Stimulated activated CD8-positive, alpha-beta memory T cell treated with anti-CD3 and anti-CD28 coated beads, Interleukin-15, amount 100 ng/mL, for 4 hours (primary cell): ENCODE measurements at regions not wholly inside any gene's neighbourhood (a gene's known extent, or its start where the extent isn't known, plus 50 kb on each side); places are given as distances from the start of the nearest gene placed in this dataset.
"Not testable (repeated sequence)": the region's sequence is repeated elsewhere in the genome, so short reads cannot be mapped to it uniquely, and the experiment has no call there.

ENCODE experiments used
- DNase-seq, 2 donors: peaks; one replicate each; pipeline ENCODE4 v3.0.0-alpha.2; 2020; ENCODE audit warnings: low read depth in 2 of 2

DNA sequence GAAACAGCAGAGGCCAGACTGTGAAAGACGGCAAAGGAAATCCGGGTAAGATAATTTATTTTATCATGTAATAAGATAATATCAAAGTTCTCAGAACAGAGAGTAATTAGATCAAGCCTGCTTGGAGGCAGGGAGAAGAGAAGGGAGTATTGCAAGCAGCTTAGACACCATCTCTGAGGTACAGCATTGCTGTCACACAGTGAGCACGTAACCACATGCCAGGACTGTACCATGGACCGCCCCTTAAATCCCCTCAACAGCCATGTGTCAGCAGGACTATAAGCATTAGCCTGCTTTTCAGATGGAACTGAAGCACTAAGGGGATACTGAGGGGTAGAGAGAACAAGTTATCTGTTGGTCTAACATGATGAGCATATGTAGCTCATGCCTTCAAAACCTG lies 141.5 kb downstream of the C6orf118 start:
- no peak for DNase-seq

DNA sequence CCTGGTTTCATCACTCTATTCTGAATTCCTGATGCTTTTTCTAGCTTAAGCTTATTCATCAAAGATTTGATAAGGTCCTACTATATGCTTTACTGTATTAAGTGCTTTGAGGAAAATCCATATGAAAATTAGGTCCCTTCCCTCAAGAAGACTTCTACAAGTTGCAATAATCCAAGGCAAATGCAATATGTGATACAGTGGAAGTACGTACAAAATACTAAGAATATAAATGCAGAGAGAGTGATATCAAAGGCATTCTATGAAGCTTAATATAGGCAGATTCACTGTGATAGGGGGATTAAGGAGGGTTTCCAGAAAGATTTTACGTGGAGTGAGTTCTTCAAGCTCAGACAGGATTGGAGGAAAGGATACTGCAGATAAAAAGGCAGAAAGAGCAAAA lies 142.1 kb downstream of the C6orf118 start:
- no peak for DNase-seq

DNA sequence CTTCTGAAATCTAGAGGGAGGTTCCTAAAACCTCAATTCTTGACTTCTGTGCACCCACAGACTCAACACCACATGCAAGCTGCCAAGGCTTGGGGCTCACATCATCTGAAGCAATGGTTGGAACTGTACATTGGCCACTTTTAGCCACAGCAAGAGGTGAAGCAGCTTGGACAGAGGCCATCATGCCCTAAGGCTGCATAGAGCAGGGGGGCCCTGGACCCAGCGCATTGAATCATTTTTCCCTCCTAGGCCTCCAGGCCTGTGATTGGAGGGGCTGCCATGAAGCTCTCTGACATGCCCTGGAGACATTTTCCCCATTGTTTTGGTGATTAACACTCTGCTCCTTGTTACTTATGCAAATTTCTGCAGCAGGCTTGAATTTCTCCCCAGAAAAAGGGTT lies 145.9 kb downstream of the C6orf118 start:
- DNase-seq: no peak

DNA sequence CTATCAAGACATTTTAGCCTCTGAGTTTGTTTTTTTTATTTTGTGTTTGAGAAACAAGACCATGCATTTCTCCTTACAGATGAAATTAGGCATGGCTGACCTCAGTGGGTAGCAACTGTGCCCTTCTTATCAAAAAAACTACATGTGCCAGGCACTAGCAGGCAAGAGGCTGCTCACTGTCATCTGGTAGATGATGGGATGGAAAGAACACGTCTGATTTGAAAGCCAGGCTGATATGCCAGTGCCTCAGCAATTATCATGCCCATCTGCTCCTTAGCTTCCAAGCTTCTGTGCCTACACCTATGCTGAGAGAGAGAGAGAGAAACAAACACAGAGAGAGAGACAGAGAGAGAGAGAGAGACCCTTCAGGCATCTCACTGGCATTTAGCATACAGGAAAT lies 149.9 kb downstream of the C6orf118 start:
- no peak for DNase-seq

DNA sequence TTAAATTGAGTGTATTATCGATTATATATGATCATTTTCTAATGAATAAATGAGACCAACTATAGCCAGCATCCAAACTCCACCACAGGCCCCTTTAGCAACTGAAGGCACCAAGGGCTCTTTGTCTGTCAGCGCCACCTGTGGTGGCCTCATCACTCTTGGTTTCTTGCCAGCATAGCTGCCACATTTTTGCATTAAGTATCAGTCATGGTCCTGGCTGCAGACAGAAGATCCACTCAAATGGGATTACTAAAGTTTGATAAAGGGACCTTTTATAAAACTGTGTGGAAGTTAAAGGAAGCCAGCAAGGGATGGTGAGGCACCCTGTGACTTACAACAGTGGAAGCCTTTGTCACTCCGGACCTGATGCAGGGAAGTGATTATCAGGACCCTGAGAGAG lies 162.9 kb downstream of the C6orf118 start:
- DNase-seq: no peak

DNA sequence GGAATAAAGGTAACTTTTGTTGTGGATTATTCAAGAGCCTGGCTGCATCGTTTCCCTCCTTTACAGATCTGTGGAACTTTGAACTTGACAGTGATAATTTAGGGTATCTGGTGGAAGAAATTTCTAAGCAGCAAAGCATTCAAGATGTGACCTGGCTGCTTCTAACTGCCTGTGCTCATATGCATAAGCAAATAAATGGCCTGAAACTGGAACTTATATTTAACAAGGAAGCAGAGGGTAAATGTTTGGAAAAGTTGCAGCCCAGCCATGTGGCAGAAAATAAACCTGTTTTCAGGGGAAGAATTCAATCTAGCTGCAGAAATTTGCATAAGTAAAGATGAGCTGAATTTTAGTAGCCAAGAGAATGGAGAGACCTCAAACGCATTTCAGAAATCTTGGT lies 173.5 kb downstream of the C6orf118 start:
- no peak for DNase-seq

DNA sequence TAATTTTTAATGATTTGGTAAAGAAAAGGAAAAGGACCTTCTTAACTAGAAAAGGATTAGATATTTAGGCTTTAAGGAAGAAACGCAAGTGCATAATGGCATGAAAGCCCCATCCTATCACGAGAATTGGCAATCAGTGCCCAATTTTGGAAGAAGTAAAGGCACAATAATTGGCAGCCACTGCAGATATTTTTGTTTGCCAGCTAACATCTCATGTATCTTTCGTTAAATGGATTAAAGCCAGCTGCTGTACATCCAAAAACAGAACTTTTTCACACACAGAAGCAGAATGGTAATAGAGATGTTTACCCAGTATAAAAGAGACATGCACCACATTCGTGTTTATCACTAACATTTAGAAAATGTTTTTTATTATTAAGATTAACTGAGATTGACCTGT lies 180.3 kb downstream of the C6orf118 start:
- no peak for DNase-seq

DNA sequence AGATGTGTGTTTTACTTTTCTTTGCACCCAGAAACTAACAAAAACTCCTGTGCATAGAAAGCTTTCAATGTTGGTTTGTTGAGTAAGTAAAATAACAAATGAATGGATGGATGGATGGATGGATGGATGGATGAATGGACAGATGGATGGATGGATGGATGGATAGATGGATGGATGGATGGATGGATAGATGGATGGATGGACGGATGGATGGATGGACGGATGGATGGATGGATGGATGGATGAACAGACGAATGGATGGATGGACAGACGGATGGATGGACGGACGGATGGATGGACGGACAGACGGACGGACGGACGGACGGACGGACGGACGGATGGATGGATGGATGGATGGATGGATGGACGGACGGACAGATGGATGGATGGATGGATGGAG lies 181.7 kb downstream of the C6orf118 start:
- DNase-seq: not testable (repeated sequence)

DNA sequence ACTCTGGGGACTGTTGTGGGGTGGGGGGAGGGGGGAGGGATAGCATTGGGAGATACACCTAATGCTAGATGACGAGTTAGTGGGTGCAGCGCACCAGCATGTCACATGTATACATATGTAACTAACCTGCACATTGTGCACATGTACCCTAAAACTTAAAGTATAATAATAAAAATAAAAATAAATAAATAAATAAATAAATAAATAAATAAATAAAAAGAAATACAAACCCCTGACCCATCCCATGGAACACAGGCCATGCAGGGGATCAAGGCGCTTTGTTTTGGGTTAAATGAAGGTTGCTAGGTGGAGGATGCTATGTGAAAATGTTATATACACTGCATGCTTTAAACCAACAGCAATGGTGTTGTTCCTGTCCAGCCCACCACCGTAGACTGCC lies 184.7 kb downstream of the C6orf118 start:
- DNase-seq: not testable (repeated sequence)

DNA sequence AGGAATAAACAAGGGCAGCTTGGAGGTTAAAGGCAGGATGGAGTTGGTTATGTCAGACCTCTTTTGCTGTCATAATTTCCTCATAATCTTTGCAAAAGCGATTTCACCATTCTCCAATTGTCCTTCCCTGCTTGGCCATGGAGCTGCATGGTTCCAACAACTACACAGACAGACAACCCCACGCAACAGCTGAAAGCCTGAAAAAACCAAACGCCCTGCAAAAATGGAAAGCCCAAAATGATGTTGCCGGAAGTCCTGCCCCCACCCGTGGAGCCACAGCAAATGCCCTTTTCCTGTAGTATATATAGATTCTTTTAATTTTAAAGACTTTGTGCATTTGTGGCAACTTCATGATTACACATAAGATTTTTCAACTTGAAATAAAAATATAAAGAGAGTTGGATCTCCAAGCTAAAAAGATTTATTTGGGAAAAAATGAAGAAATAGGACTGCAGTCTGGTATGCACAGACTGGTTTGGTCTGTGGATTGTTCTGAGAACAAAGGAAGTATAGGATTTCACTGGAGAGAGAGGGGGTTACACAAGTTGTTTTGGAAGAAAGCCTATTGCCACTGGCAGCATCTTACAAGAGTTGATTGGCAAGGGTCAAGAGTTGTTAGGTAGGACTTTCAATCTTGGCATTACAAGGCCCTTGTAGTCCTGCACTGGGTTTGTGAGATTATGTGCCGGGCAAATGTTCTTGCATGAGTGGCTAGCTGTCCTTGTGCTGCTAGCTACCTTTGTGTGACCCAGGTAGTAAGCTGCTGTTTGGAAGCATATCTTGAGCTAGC lies 190.0 kb downstream of the C6orf118 start:
- DNase-seq: no peak

DNA sequence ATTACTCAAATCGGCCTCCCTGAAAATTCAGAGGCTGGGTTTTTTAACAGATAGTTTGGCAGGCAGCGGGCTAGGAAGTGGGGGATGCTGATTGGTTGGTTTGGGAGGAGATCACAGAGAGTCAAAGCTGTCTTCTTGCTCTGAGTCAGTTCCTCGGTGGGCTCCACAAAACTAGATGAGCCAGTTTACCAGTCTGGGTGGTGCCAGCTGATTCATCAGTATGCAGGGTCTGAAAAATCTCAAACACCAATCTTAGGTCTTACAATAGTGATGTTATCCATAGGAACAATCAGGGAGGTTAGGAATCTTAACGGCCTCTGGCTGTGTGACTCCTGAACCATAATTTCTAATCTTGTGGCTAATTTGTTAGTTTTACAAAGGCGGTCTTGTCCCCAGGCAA lies 190.7 kb downstream of the C6orf118 start:
- DNase-seq: no peak

DNA sequence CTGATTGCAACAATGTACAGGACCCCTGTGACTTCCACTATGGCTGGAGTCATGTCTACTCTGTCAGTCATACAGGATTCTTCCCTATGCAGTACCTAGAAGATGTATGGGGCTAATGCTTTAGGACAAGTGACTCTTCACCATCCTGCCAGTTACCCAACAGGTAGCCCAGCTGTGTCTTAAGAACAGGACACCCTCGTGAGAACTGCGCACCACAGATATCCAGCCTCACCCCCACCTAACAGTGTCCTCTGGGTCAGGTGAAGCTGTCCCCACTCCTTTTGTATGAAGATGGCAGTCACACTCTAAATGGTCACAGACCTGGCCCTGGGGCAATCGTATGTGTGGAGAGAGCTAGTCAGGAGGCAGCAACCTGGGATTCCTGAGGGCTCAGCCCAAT lies 191.6 kb downstream of the C6orf118 start:
- no peak for DNase-seq

DNA sequence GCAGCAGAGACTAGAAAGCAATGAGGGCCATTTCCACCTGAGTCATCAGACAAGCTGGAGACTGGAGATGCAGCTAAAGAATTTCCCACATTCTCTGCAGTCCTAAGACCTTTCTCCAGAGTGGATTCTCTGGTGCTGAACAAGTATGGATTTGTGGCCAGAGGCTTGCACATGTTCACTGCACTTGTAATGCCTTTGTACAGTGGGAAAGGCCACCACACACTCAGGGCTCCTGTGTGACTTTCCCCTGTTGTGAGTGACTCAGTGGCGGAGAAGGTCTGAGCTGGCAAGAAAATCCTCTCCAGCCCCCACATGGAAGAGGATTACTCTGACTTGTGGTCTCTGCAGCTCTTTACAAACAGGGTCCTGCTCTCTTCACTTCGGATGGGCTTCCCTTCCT lies 192.3 kb downstream of the C6orf118 start:
- no peak for DNase-seq

DNA sequence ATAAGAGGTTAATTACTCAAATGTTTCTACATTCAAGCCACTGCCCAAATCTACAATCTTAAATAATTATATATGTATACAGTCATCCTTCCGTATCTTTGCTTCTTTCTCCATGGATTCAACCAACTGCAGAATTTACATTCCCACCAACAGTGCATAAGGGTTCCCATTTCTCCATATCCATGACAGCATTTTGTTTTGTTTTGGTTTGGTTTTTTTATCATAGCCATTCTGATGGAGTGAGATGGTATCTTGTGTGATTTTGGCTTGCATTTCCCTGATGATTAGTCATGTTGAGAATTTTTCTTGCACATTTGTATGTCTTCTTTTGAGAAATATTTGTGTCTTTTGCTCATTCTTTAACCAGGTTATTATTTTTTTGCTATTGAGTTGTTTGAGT lies 198.5 kb downstream of the C6orf118 start:
- no peak for DNase-seq

DNA sequence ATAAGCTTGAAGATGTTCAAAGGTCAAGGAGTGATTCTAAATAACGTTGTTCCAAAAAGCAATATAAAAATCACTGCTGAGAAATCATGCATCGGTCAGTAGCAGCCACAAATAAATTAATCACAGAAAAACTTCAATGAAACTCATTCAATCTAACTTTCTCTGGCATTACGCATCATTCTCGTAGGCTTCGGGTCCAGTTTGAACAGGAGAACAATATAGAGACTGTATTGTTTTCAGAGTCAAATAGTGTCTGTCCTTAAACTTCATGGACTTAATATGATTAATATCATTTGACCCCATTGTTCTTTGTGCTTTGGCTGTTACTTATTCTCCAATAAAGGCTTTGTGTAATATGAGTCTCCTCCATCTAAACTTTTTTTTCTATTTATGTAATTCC lies 200.4 kb downstream of the C6orf118 start:
- no peak for DNase-seq

DNA sequence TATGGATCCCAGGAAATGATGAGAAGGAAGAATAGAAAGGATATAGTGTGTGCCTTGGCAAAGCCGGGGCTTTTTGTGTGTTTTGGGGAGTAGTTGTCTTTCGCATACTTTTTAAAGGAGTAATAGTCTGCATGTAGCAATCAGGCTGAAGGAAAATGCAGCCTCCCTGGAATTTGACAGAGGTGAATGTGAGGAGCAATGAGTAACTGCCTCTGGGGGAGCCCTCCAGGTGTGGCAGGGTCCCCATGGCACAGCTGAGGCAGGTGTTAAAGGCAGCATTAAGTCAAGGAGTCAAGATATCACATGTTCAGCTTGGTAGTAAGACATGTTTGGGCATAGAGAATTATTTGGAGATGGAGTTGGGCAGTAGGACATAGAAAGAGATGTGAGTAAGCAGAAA lies 203.1 kb downstream of the C6orf118 start:
- no peak for DNase-seq

DNA sequence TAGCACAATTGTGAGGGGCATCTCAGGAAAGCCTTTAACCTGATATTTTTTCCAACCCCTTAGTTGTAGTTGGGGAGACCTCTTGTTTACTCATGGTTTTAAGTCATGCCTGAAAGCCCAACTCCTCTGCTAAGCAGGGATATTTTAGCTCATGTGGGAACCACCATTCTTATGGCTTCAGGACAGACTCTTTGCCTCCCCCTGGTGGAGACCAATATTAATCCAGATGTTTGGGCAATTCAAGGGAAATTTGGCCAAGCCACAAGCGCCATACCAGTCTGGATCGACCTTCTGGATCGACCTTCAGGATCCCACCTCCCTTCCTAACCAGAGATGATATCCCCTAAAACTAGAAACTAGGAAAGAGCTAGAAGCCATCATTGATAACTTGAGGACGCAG lies 211.2 kb downstream of the C6orf118 start:
- DNase-seq: no peak

DNA sequence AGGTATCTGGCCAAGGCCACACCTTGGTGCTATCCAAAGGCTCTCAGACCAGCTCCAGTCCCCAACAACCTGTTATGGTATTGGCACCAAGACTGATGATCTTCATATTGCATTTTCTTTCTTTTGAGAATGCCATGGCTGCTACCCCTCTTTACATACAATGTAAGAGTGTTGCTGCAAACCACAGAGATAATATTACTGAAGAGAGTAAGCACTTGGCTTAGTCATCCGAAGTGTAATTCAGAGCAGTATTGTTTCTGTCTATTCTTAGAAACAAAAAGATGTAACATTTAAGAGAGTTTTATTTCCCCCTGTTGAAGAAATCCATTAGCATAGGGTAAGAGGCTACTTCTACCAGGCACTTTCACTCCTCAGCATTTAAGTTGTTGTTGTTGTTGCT lies 212.5 kb downstream of the C6orf118 start:
- no peak for DNase-seq

DNA sequence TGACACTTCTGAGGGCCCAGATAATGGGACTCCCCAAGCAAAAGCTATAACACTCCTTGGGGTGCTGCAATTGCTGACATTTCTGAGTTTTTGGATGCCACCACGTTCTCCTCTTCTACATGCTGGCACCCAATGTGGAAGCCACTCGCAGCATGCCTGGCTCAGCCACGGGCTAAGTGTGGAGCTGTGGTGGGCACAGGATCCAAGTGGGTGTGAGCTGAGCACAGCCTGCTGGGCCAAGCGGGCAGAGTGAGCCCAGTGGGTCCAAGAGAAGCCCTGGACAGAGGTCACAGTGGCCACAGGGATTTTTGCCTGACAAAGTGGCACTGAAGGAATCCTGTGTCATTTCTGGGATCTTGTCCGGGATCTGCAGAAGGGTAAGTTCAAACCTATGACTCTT lies 213.2 kb downstream of the C6orf118 start:
- DNase-seq: no peak

DNA sequence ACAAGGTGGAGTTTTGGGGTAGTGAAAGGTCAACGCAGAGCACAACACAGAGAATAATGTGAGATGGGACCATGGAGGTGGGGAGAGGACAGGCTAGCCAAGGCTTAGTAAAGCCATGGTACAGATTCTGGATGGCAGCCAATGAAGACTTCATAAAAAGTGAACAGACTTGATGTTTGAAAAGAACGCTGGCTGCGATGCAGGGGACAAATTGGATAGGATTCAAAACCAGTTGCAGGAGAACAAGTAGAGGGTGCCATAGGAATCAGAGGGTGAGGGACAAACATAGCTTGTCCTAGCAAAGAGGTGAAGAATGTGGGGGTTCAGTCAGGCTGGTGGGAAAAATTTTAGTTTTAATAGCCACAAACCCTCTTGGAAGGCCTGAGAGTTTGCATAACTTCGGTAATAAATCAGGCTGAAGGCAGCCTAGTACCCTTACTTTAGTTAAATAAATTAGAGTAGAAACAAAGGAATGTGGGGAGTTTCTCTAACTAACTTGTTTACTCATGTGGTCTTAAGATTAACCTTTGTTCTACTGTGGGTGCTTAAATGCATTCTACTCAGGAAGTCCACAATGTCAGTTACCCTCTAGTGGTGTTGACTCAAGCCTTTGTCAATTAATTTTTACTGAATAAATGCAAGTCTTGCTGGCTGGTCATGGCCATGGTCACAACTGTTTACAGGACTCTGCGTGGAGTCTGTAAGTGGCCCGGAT lies 216.4 kb downstream of the C6orf118 start:
- DNase-seq: no peak

DNA sequence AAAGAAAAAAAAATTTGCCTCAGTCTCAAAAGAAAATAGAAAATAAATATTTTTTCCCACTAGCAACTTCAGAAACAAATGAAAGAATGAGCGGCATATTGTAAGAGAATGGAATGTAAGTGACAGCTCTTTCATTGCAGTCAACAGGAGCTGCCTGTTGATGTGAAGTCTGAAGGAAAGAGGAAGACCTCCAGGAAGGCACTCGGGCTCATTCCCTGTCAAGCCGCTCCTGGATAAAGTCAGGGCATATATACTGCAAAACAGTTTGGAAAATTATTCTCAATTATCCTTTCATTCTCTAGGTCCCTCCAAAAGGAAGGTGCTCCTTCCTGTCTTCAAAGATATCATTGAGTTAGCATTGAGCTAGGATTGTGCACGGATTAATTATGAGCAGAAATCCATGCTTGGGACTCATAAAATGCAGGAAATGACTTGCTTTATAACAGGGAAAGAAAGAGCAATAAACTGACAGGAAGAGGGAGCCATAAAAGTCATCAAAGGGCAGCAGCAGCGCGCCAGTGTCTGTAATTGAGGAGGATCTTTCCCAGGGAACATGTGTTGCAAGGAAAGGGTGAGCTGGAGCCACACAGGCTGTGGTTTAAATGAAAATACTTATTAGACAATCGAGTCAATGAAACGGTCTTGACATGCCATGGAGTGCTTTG lies 218.2 kb downstream of the C6orf118 start:
- DNase-seq: no peak

DNA sequence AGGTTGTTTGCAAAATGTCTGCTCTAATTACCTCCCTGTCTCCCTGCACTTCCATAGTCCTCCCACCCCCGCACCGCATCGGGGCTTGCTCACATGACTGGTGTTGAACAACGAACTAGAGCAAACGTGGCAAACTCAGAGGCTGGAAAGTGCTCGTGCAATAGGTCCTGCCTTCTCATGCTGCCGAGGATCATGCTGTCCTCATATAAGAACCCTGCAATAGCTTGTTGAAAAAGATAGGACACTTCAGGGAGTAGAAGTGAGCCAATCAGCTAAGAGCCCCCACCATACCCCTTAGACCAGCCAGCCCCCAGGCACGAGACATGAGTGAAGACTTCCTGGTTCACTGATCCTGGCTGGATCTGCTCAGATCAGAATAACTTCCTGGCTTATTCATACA lies 219.2 kb downstream of the C6orf118 start:
- DNase-seq: no peak

DNA sequence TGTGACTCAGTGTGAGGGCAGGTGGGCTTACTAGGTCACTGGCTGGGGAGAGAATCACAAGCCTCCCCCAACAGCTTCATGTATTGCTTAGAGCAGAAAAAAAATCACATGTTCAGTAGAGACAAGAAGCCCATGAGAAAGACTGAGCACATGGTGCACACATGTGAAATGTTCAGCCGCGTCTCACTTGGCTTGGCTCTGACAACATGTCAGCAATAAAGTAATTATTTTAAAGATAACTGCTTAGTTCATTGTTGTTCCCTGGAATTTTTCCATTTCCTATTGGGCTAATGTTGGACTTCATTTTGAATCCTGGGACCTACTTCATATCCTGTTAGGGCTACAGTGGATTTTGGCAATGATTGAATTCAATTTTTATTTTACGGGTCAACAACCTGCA lies 222.6 kb downstream of the C6orf118 start:
- DNase-seq: no peak
